DMS153 treated with DMSO at 0.1 percent for 48 hours (cell line): ENCODE measurements at regions not wholly inside any gene's neighbourhood (a gene's known extent, or its start where the extent isn't known, plus 50 kb on each side); places are given as distances from the start of the nearest gene placed in this dataset.

Source experiments
- DNase-seq: peaks from one replicate; lab custom pipeline; 2025; ENCODE audit not compliant: unreplicated experiment; lab: John Stamatoyannopoulos, UW

DNA sequence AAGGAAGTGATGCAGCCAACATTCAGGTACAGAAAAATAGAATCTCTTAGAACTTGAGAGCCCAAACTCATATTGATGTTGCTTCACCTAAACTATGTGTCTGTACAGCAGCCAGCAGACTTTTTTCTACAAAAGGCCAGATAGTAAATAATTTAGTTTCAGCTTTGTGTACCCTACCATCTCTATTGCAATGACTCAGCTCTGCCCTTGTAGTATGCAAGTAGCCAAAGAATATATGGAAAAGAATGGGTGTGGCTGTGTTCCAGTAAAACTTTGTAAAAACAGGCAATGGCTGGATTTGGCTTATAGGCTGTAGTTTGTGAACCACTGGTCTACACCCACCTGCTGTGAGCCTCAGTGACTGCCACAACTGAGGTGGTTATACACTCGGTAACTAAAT lies 392.5 kb upstream of the RARB start:
- no peak for DNase-seq

DNA sequence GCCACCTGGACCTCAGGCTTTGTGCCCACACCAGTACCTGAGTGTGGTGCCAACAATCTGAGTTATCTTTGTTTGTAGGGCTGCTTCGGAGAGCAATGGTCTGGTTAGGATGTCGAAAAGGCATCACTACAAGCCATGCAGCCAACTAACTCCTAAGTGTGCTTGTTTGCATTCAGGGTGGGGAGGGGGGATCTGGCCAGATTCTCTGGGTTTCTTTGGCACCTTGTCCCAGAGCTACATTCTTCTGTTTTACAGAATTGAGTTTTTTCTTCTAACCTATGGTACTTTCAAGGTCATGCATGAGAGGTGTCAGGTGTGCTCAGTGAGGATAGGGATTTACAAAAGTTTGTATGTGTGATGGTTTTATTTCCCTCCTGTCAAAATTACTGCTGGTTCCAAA lies 391.4 kb upstream of the RARB start:
- DNase-seq: no peak

DNA sequence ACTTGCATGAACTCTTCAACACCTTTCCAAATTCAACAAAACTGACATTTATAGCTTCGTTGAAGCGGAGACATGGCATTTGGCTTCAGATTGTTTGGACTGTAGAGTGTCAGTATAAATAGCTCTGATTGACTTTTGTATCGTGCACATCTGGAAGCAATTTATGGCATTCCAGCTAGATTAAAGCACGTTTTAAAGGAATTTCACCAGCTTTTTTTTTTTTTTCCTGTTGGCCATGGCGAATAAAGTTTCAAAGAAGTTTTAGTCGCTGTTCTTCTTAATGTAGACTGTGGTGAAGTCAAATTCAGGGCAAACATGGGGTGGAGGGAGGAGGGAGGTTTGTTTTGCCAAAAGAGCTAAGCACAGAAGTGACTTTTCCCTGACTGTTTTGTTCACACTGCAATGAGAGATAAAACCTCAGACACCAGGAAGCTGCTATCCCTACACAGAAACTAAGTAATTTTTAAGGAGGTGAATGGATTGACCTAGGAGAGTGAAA lies 391.0 kb upstream of the RARB start:
- DNase-seq: no peak

DNA sequence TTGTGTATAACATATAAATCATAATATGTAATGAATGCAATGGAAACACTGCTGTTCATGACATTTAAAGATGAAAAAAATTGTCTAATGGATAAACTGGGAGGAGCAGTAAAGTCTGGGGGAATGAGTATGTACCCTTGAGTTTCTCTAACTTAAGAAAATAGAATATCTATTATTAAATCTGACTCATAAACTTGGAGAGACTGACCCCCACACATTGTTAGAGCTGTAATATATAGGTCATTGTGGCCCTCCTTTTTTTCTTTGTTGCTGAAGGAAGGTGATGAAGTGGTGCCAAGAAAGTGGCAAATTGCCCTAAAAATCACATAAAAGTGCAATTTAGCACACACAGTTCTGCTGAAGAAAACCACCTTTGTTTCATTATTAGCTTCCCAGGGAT lies 389.8 kb upstream of the RARB start:
- no peak for DNase-seq

DNA sequence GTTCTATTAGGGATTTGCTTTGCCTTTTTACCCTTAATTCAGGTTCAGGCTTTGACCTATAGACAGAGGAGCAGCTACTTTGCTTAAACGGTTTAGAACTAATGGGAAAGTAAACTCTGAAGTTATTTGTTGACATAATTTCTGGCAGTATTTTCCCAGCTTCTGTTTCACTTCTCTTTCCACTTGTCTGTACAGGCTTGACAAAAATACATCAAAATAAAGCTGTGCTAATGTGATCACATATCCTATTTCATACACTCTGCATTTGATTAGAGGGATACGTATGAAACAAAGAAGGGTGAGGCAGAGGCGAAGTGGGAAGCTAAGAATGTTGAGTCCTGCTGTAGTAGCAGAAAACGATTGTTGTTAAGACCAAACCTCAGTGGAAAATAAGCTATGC lies 389.1 kb upstream of the RARB start:
- no peak for DNase-seq

DNA sequence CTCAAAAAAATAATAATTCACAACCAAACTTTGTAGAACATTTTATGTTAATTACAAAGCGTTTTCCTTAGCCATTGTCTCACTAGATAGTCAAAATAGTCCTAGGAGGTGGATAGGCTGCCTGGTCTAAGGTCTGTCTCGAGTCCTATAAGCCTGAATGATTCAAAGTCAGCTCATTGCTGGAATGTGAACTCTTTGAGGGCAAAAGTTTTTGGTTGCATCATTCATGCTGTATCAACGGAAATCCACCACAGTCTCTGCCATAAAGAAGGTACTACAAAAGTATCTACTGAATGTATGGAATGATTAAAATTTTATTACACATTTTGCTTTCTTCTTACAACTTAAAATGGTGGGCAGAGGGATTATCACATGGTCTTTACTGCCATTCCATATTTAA lies 387.3 kb upstream of the RARB start:
- no peak for DNase-seq

DNA sequence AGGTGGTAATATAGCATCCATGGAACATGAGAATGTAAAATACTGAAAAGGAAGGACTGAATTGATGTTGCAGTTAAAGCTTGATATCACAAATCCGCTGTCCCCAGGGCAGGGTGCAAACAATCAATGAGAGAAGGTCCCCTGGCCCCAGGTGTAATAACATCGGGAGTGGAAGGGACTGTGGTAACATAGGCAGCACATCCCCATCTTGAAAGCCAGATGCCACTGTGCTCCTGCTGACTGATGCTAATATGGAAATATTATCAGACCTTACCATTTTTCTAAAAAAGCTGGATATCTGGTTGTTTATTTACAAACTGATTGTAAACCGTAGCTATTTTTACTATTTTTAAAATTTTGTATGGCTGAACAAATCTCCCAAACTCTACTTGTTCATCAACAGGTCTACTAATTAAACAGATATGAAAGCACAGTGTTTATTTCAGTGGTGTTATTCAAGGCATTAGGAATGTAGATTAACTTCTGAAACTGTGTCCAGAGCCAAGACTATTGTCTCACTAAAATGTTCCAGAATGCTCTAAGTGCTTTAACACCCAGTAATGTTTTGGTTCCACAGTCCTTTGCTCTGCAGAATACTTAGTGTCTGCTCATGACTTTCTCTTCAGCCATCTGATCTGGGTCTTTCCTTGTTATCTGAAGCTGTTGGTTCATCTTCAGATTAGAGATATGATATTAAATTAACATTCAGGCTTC lies 386.0 kb upstream of the RARB start:
- DNase-seq: no peak

DNA sequence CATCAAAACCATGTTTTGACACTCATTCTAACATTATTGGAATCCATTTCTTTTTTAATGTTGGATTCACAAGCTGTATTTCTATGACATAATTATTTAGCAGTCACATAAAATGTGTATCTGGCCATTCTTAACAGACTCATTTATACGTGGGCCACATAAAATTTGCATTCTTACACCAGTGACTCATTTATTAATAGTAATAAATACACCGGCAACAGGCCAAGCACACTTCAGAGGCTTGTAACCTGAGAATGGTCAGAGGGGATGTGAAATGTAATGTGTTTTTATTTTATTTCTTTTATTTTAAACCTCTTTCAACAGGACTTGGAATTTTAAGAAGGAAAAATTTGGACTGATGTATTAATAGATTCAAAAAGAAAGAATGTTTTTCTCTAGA lies 384.9 kb upstream of the RARB start:
- no peak for DNase-seq

DNA sequence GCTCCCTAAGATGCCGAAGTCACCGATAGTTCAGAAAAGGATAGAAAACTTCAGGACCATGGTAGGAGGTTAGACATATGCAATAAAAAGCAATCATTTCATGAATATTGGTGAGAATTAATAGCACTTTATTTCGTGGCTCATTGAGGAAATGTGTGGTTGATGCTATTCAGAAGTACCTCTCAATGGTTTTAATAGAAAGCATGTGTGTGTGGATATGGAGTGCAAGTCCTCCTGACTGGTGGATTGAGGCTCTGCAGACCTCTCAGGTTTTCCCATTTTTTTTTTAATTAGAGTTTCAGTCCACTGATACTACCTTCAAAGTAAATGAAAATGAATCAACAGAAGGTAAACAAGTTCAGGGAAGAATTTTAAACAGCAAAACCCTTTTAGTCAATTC lies 384.3 kb upstream of the RARB start:
- no peak for DNase-seq

DNA sequence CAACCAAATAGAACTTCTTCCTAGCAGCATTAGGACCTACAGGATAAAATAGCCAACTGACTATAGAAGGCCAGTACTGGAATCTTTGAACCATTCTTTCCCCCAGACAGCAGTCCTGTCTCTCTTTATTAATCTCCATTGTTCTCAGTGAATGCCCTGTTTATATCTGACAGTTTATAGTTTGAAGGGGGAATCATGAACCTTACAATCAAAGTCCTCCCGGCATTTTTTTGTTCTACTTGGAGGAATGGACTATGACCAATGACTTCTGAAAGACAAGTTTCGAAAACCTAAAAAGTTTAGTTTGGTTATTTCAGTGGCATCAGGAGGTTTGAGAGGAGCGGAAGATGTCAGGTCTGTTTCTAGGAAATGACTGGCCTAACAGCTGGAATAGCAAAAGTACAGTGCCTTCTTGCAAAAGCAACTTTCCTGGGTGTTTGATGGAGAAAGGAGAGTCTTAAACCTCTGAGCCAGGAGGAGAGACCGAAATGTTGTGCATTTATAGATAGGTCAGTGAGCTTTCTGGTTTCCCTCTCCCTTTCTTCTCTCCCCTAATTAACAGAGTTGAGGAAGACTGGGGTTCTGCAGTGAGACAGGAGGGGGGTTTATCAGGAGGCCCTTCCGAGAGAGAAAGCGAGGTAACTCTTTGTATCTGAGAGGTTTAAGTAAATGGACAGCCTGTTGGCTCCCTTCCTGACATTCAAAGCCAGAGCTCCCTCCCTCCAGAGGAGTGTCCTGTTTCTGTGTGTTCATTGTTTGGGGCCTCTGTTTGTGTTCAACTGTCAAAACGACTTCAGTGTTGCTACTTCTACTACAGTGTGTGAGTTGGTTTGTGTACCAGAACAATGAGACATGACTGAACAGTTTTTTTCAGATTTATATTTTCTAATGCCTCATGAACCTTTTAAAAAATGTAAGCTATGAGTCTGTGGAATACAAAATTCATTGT lies 383.0 kb upstream of the RARB start:
- DNase-seq: no peak

DNA sequence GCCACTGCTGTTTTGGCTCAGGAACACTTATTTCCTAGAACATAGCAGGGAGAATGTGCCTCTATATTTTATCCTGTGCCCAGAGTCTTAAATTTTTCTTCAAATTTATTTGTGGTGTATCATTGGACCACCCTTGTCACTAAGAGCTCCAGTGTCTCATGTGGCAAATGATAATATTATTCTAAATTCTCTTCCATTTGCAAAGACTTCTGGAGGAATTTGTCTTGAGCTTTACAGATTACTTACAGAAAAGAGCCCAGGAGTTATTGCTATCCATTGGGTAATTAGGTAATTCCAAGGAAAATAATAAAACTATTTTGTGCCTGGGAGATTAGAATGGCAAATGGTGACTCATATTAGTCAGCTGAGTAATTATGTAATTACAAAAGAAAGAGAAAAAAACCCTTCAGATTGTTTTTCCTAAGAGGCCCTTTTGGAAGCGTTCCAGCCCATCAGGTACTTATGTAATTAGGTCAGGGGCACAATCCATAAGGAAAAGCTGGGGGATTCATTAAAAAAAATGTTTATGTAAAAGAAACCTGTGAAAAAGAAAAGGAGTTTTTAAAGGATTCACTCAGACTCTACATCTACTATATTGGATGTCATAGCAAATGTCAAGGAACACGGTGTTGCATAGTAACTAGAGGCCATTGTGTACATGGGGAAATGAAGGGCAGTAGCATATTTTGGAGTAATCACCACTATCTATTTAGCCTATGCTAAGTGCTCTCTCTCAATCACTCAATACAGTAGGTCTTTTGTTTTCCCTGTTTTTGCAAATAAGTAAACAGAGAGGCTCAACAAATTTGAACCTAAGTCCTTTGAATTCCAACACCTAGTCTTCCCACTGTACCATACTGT lies 380.9 kb upstream of the RARB start:
- DNase-seq: no peak

DNA sequence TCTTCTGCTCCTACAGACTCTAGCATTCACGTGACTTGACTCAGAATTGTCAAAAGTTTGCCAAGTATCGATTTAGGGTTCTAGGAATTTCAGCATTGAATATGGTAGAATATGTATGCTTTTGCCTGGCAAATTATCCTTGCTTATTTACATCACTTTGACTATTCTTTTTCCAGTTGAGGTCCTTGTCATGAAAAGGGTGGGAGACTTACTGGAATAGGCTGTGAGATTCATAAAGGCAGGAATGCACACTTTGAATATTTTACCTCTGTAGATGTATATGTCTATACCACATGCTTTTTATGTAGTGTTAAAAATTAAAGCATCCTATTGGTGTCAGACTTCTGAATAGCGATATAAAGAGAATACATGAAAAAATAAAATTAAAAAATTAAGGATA lies 378.8 kb upstream of the RARB start:
- DNase-seq: no peak

DNA sequence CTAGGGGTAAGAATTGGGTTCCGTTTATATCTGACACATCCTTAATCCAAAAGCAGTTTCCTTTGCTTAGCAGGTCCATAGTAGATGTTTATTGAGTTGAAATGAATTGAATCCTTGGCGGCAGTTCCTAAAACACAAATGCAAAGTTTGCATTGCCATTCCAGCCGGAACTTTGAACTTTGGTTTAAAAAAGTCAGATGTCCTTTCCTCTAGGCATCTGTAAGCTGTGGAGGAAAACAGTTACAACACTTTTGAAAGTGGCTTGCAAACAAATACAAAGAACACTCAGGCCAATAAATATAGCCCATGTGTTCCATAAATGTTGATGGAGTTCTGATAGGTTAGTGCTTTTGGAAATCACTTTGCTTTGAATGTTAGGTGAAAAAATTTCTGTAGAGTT lies 374.7 kb upstream of the RARB start:
- DNase-seq: no peak

DNA sequence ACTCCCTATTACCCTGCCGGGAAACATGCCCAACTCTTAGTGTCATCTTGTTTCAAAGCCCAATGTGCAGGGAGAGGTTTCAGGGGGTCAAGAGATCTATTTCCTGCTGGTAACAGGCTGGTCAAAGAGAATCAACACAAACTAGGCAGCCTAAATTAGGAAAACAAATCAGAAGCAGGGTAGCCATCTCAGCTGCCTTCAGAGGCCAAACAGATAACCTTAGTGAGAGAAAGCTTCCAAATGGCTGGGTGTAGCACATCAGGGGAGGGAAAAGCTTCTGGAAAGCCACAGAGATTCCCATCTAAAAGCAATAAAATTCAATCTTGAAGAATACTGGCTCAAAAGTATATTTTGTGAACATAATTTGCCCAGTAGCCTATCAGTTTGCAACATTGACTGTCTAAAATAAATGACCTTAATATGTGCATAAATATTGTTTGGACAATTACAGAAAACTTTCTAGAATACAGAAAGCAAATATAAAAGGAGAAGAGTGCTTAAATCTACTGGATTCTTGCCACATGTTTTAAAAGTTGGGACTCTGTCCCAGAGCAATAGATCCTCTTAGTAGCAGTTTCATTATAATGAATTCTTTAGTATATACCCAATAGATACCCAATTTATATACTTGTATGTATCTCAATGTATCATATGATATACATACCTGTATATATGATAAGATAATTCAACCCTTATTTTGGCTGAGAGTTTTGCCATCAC lies 371.9 kb upstream of the RARB start:
- no peak for DNase-seq

DNA sequence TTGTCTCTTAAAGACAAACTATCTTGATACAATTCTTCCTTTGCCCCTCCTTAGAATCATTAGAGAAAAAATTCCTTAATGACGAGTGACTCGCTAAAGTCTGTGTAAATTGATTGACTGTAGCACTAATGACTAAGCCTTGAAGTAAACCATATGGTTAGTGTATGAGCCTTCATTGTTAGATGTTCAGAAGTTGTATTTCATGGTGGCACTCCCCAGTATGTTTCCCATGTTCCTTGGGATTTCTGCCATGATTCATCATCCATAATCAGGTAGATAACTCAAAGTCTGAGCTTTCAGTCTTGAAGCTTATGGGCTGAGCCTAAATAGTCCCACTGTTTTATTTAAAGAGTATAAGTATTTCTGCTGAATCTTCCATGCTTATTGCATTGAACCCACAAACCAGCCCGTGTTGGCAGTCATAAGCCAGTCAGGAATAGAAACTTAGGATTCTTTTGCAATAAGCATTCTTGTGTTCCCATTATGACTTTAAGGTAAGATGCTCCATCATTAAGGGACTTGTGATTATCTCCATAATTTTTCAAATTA lies 371.2 kb upstream of the RARB start:
- no peak for DNase-seq

DNA sequence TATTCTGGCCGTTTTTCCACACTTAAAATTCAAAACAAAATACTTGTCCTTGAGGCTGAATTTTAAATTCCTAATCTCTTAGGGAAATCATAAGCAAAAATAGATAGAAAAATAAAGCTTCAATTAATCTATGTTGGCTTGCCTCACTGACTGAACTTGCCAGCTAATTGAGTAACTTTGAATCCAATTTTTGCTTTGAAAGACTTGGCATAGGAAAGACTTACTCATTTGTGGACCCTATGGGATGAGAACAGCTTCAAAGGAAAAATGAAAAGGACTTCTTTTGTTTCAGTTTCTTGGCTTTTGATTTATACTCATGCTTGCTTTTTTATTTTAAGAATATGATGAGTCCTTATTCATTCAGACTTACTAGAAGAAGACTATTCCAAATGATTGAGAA lies 370.7 kb upstream of the RARB start:
- no peak for DNase-seq

DNA sequence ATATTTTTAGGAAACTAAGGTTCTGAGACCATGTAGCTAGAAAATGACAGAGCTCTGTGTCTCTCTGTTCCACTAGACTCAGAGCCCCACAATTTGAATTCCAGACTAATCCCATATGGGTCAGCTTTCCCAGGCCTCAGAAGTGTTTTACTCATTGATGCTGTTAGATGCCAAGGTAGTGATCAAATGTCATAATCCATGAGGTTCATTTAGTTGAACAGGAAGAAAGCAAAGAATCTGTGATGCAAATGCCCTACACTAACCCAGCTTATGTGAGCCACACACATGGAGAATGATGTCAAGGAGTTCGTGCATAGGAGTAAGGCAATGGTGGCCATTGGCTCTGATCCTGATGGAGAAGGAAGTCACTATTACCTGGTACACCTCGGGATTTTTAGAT lies 363.4 kb upstream of the RARB start:
- no peak for DNase-seq

DNA sequence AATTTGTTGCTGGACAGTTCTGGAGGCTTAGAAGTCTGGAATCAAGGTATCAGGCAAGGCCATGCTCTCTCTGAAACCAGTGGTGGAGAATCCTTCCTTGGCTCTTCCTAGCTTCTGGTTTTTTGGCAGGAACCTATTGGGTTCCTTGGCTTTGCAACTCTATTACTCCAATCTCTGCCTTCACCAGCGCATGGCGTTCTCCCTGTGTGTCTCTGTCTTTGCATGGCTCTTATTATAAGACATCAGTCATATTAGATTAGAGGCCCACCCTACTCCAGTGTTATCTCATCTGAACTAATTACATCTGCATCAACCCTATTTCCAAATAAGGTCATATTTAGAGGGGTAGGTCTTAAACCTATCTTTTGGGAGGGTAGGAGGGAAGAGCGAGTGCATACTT lies 358.1 kb upstream of the RARB start:
- DNase-seq: no peak

DNA sequence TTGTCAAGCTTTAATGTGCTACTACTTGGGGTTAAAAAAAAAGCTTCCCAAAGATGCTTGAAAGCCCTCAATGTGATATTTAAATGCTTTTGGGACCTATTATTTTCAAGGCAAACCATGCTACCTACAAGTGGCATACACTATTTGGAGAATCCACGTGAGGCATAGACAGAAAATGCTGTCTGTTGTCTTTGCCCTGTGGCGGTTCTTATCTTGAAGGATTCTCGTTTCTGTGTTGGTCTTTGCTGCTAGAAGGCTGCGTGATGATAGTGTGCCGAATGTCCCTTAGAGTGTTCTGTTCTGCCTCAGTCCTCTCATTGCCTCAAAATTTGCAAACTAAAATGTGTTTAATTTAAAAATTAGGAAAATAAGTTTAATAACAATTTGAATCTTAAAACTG lies 356.2 kb upstream of the RARB start:
- no peak for DNase-seq

DNA sequence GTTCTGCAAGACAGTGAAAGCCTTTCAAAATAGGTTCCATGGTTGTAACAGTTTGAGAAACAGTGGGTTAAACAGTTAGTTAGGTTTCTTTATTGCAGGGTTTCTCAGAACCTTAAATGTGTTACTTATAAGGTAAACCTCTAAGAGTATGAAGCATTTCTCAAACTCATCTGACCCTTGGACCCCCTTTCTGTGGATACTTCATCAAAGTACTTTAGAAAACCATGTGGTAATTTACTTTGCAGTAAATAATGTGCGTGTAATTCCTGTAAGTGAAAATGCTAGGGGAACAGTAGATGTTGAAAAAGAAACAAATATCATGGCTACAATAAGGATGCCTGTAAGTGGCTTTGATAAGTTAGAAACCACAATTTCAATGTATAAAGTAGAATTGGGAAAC lies 354.6 kb upstream of the RARB start:
- no peak for DNase-seq
